ENCODE measurements at regions not wholly inside any gene's neighbourhood (a gene's known extent, or its start where the extent isn't known, plus 50 kb on each side); places are given as distances from the start of the nearest gene placed in this dataset.

- no peaks in the 10 kb centered on the region for H3K9me3 ChIP-seq
- 78 to 86% methylated on average over 2 of the region's 2 CpGs for WGBS, 2 donors (ENCODE audit: low coverage in 1 of 2)
- no peak for ATAC-seq
- H3K27me3 ChIP-seq, result no peaks in the 10 kb centered on the region
- no peak for TF ChIP-seq EP300 (IDR thresholded peaks at IDR 0.05)
- no peak for TF ChIP-seq POLR2AphosphoS5 (IDR thresholded peaks at IDR 0.05)
- no peak for TF ChIP-seq CTCF (IDR thresholded peaks at IDR 0.05)
- TF ChIP-seq POLR2A (IDR thresholded peaks at IDR 0.05), result no peak
- H3K36me3 ChIP-seq, result no peaks in the 10 kb centered on the region
- peaks cover 0 to 10% (median 0%) of the 10 kb centered on the region in 3 donors for H3K4me1 ChIP-seq
- no peak overlapping the region for H3K27ac ChIP-seq
- H3K4me3 ChIP-seq, result no peak overlapping the region
Measured at GRCh38 chr5:117475919-117476318, 901.3 kb upstream of the SEMA6A start.

GRCh38 chr5:117473165-117473564 is 898.5 kb upstream of the SEMA6A start:
- TF ChIP-seq POLR2A (IDR thresholded peaks at IDR 0.05) (no peak), EP300 (IDR thresholded peaks at IDR 0.05) (no peak), POLR2AphosphoS5 (IDR thresholded peaks at IDR 0.05) (no peak), CTCF (IDR thresholded peaks at IDR 0.05) (no peak)
- no peak for ATAC-seq
- H3K27ac ChIP-seq, result no peak overlapping the region
- WGBS, 2 donors (ENCODE audit: low coverage in 1 of 2), result 23 to 33% methylated on average over 4 of the region's 4 CpGs
- H3K9me3 ChIP-seq, result no peaks in the 10 kb centered on the region
- no peaks in the 10 kb centered on the region for H3K27me3 ChIP-seq
- peaks cover 0 to 10% (median 0%) of the 10 kb centered on the region in 3 donors for H3K4me1 ChIP-seq
- H3K4me3 ChIP-seq, result no peak overlapping the region
- H3K36me3 ChIP-seq, result no peaks in the 10 kb centered on the region

- Histone ChIP-seq H3K36me3 (no peaks in the 10 kb centered on the region), H3K4me3 (no peak overlapping the region), H3K27ac (peak overlapping the region in 1 of 4 donors; percentile 13), H3K27me3 (no peaks in the 10 kb centered on the region), H3K9me3 (no peaks in the 10 kb centered on the region), H3K4me1 (peaks cover 0 to 17% (median 0%) of the 10 kb centered on the region in 3 donors)
- 17 to 25% methylated on average over 3 of the region's 3 CpGs for WGBS, 2 donors (ENCODE audit: low coverage in 1 of 2)
- TF ChIP-seq EP300 (IDR thresholded peaks at IDR 0.05) (no peak), POLR2A (IDR thresholded peaks at IDR 0.05) (no peak), CTCF (IDR thresholded peaks at IDR 0.05) (no peak), POLR2AphosphoS5 (IDR thresholded peaks at IDR 0.05) (peak; percentile 58)
- ATAC-seq, result peak; percentile 81
Measured at GRCh38 chr5:117463881-117464570, 889.4 kb upstream of the SEMA6A start.

GRCh38 chr5:117461966-117462365 is 887.3 kb upstream of the SEMA6A start:
- Histone ChIP-seq H3K4me1 (peaks cover 0 to 17% (median 0%) of the 10 kb centered on the region in 3 donors), H3K36me3 (no peaks in the 10 kb centered on the region), H3K4me3 (no peak overlapping the region), H3K27me3 (no peaks in the 10 kb centered on the region), H3K27ac (no peak overlapping the region), H3K9me3 (no peaks in the 10 kb centered on the region)
- ATAC-seq, result no peak
- 57 to 78% methylated on average over 2 of the region's 2 CpGs for WGBS, 2 donors (ENCODE audit: low coverage in 1 of 2)
- no peak for TF ChIP-seq CTCF (IDR thresholded peaks at IDR 0.05)
- TF ChIP-seq POLR2A (IDR thresholded peaks at IDR 0.05), result no peak
- no peak for TF ChIP-seq POLR2AphosphoS5 (IDR thresholded peaks at IDR 0.05)

GRCh38 chr5:117461403-117461802 is 886.8 kb upstream of the SEMA6A start:
- no peaks in the 10 kb centered on the region for H3K27me3 ChIP-seq
- H3K36me3 ChIP-seq, result no peaks in the 10 kb centered on the region
- no peaks in the 10 kb centered on the region for H3K9me3 ChIP-seq
- H3K27ac ChIP-seq, result no peak overlapping the region
- TF ChIP-seq EP300 (IDR thresholded peaks at IDR 0.05) (no peak), CTCF (IDR thresholded peaks at IDR 0.05) (no peak), POLR2AphosphoS5 (IDR thresholded peaks at IDR 0.05) (no peak), POLR2A (IDR thresholded peaks at IDR 0.05) (no peak)
- peaks cover 0 to 17% (median 0%) of the 10 kb centered on the region in 3 donors for H3K4me1 ChIP-seq
- 71 to 82% methylated on average over 1 of the region's 1 CpG for WGBS, 2 donors (ENCODE audit: low coverage in 1 of 2)
- H3K4me3 ChIP-seq, result no peak overlapping the region
- no peak for ATAC-seq
